HG02623 (cell line): ENCODE measurements at regions not wholly inside any gene's neighbourhood (a gene's known extent, or its start where the extent isn't known, plus 50 kb on each side); places are given as distances from the start of the nearest gene placed in this dataset.
"Not testable (repeated sequence)": the region's sequence is repeated elsewhere in the genome, so short reads cannot be mapped to it uniquely, and the experiment has no call there.

Experiments
- ATAC-seq: cut with Tn5 transposase; IDR thresholded peaks from one replicate; pipeline ENCODE4 v1.9.1; 2021; ENCODE audit warnings: moderate library complexity; ENCODE audit not compliant: unreplicated experiment

DNA sequence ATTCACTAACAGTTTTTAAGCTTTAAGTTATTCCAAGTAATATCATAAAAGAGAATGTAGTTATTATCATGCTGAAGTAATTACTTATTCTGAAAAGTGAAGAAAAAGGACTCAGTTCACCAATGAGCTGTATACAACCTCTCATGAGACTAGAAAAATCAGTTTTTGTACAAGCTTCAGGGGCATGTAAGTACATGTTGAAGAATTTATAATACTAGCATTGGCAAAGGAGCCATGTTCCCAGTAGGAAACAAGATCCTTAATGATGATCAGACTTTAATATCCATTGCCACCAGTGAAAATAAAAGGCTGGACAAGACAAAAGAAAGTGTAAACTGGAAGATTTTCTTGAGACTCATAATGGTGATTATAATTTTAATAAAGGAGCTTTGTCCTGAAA lies 532.8 kb downstream of the PLOD2 start:
- ATAC-seq = no peak

DNA sequence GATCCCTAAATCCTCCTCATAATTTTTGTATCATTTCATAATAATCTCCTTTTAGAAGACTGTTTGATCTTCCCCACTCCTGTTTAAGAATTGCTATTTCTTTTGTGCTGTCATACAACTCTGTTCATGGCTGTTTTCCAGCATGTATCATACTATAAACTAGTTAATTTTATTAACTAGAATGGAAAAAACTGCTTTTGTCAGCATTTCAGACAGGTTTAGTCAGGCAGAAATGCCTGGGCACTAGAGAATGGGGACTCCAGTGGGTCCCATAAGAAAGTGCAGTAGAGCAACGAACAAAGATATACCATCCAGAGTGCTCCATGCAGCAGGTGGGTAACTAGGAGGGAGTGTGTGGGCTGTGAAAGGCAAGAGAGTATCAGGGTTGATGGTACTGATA lies 523.9 kb downstream of the PLOD2 start:
- ATAC-seq = no peak

DNA sequence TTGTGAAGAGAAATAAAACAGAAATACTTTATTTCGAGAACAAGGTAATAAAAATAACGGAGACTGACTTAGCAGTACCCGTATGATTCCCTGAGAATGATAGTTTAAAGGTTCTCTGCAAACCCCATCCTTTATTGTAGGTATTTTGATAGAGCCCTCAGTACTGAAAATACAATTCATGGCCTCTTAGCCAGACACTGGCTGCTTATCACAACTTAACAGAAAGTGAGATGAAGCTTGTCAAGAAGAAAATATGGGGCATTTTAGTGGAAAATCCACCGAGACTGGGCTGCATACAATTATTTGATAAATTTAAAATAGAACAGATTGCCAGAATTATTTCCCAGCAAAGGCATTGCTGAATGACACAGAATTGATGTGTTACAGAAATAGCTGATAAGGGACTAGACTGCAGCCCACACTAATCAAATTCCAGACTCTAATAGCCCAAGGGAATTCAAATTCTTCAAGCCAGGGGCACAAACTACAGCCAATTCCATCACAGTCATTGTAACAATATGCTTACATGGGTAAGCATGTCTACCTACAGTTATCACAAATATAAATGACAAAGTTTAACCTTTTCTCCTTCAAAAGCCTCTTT lies 521.9 kb downstream of the PLOD2 start:
- no peak for ATAC-seq

DNA sequence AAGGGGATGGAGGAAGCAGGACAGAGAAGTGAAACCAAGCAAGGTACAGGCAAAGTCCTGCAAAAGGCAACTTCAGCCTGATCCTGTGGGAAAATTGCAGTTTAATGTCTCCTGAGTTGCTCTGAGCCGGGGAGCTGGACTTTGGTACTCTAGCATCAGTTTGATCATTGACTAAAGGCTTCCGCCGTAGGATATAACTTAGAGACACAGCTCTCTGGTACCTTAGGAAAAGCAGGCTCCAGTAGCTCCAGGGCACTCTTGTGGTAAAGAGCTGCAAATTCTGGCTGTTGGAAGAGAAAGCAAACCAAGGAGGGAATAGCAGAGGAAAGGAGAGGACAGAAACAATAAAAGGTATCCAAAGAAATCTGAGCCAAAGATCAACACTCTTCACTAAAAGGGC lies 521.1 kb downstream of the PLOD2 start:
- ATAC-seq = no peak

DNA sequence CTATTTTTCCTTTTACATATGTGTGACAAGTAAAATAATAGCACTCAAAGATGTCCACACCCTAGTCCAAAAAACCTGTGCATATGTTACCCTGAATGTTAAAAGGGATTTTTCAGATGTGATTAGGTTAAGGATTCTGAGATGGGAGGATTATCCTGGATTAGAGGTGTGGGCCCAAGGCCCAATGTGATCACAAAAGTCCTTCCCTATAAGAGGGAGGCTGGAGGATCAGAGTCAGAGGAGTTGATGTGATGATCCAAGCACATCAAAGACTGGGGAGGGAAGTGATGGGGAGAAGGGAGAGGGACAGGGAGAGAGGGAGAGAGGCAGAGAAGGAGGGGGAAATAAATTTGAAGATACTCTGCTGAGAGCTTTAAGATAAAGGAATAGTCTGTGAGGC lies 512.6 kb downstream of the PLOD2 start:
- no peak for ATAC-seq

DNA sequence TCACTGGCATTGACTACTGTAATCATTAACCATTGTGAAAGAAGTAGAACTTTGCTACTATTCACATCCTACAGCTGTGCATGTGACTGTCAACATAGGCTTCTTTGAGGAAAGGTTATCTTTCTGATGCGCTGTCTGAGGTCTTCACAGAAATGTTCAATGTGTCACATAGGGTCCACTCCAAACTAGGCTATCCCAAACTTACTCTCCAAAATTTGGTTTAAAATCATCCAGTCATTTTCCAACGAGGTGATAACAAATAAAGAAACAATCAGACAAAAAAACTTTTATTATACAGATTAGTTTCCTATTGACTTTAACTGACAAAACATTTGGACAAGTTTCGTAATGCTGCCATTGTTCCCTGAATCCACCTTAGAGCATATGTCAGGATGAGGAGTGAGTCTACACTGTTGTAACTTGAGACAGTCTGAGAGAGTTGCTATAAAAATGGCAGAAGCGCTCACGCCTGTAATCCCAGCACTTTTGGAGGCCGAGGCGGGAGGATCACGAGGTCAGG lies 511.6 kb downstream of the PLOD2 start:
- ATAC-seq = no peak

DNA sequence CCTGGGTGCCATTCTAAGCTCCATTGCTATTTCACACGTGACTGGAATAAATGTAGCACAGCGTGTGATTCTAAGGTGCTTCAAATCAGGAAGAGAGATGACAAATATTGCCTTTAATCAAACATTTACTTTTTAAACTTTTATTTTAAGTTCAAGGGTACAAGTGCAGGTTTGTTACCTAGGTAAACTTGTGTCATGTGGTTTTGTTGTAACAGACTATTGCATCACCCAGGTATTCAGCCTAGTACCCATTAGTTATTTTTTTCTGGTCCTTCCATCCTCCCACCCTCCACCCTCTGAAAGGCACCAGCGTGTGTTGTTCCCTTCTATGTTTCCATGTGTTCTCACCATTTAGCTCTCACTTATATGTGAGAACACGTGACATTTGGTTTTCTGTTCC lies 510.8 kb downstream of the PLOD2 start:
- ATAC-seq = no peak

DNA sequence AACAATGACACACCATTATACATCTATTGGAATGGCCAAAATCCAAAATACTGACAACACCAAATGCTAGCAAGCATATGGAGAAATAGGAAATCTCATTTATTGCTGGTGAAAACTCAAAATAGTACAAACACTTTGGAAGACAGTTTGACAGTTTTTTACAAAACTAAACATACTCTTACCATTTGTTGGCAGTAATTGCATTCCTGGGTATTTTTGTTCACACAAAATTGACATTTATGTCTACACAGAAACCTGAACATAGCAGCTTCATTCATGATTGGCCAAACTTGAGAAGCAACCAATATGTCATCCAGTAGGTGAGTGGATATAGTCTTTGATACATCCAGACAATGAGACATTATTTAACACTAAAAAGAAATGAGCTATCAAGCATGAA lies 489.9 kb downstream of the PLOD2 start:
- no peak for ATAC-seq

DNA sequence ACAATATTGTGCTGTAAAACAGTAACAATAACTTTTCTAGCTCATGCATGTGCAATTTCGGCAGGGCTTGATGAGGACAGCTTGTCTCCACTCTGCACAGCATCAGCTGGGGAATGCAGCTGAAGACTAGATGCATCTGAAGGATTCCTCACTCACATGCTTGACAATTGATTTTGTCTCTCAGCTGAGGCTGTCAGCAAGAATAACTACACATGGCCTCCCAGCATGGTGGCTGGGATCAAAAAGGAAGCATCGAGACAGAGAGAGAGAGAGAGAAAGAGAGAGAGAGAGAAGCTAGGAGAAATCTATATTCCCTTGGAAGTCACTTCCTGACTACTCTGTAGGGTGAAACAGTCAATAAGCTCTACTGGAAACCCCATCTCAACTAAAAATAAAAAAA lies 487.1 kb downstream of the PLOD2 start:
- ATAC-seq = no peak

DNA sequence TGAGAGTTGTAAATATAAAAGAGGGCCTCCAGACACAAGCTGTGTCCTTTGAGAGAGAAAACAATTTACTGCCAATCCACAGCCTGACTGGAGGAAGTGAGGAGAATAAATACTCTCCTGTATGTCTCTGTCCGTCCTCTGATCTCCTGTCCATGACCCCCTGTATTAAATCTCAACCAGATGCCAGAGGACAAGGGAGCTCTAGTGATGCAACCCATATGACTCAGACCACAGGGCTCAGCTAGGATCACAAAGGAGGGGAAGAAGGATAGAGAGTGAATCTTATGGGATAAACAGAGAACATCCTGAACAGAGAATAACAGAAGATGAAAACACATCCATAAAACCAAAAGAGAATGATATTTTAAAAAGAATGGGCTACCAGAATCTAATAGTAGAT lies 482.6 kb downstream of the PLOD2 start:
- no peak for ATAC-seq

DNA sequence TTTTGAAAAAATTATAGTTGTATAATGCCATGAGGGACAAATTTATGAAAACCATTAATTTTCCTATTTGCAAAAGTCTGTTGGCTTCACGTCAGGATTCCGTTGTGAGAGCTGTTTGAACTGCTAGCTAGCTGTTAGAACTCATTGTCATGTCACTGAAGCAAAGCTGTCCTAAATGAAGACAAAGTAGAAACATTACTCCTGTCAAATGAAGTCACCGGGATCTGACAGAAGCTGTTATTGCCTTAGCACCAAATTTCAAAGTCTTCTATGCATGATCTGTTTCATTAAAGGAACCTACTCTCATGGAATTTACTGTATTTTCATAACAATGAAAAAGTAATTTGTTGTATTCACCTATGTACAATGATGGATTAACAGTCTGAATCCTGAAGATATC lies 479.8 kb downstream of the PLOD2 start:
- no peak for ATAC-seq

DNA sequence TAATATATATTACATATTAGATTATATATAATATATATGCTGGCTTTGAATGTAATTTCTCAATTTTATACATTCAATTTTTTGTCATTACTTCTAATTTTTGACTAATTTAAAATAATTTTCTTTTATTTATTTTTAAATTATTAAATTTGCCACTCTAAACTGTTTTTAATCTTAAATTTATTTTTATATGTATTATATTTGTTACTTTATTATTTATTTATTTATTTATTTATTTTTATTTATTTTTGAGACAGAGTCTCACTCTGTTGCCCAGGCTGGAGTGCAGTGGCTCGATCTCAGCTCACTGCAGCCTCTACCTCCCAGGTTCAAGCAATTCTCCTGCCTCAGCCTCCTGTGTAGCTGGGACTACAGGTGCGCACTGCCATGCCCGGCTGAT lies 473.0 kb downstream of the PLOD2 start:
- not testable (repeated sequence) for ATAC-seq

DNA sequence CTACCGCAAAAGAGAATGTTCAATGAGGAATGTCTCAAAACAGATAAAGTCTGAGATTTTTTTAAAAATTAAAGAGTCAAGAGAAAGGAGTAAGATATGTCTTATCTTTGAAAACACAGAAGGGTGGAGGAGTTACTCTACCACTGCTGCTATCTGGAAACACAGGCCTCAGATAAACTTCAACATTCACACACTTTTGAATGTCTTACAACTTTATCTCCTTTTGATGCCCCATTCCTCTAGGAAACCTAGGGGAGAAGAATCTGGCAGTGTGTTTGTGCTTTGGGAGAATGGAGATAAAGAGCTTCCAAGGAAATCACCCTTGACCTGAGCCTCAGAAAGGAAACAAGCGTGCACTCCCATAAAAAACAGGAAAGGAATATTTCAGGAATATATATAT lies 468.2 kb downstream of the PLOD2 start:
- no peak for ATAC-seq

DNA sequence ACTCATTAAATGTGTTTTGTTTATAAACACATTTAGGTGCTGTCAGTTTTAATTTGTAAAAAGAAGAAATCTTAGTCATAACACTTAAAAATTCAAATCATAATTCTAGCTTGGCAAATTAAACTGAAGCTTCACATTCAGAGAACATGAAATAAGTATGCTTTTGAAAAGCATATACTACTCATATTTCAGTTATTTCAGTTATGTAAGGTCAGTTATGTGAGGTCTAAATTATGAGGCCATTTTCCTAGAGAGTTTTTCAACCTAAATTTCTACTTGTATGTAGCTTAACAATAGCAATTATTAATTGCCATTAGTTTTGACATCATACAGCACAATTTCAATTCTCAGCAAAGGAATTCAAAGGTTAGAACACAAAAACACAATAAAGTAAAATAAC lies 465.0 kb downstream of the PLOD2 start:
- ATAC-seq = no peak

DNA sequence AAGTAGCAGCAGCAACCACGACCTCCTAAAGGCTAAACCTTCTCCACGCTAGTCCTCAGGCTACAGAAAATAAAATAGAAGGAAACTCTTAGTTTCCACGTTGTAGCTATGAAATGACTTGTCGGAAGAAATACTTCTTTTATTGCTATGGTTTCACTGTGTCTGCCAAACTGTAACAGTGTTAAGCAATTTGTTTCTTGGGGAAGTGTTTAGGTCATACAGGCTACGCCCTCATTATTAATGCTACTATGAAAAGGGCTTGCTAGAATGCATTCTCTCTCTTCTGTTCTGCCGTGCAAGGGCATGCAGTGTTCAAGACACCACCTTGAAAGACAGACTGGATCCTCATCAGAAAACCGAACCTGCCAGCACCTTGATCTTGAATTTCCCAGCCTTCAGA lies 462.7 kb downstream of the PLOD2 start:
- ATAC-seq = no peak

DNA sequence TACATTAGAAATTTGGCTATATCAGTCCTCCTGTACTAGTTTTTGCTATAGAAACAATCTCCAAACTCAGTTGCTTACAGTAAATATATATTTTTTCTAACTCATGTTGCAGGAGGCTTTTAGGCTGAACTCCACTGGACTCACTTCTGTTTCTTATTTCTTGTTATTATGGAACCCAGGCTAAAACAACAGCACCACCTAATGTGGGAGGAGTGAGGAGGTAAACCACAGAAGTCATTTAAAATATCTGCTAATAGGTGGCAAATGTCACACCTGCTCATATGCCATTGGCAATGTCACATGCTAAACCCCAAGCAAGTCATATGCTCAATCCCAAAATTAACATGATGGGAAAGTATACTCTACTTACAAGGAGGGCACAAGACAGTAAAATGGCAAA lies 462.2 kb downstream of the PLOD2 start:
- ATAC-seq = no peak

DNA sequence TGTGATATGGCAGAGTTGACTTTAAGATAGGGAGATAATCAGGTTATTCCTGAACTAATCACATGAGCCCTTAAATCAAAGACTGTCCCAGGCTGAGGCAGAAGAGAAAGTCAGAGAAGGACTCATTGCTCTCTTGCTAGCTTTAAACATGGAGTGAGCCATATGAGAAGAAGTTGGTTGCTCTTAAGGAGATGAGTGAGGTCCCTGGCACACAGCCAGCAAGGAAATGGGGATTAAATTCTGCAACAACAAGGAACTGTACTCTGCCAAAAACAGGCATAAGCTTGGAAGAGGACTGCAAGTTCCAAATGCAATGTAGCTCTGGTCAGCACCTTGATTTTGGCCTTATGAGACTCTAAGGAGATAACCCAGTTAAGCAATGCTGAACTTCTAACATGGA lies 457.0 kb downstream of the PLOD2 start:
- no peak for ATAC-seq

DNA sequence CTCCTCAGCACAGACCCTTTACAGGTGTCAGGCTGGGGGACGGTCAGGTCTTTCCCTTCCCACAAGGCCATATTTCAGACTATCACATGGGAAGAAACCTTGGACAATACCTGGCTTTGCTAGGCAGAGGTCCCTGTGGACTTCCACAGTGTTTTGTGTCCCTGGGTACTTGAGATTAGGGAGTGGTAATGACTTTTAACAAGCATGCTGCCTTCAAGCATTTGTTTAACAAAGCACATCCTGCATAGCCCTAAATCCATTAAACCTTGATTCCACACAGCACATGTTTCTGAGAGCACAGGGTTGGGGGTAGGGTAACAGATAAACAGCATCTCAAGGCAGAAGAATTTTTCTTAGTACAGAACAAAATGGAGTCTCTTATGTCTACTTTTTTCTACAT lies 451.2 kb downstream of the PLOD2 start:
- not testable (repeated sequence) for ATAC-seq

DNA sequence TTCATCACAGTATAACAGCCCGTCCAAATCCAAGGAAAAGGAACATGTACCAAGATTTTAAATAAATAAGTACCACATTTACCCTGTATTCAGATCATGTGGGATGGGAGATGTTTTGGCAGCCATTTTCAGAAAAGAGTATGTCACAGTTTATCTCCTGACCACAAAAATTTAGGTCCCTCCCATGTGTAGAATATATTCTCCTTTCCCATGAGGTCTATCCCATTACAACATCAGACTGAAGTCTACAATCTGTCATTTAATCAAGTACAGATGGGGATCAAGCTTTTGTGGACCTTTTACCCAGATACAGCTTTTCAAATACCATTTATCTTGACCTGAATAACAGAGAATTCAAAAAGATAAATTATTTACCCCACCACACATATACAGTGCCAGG lies 444.5 kb downstream of the PLOD2 start:
- ATAC-seq = no peak

DNA sequence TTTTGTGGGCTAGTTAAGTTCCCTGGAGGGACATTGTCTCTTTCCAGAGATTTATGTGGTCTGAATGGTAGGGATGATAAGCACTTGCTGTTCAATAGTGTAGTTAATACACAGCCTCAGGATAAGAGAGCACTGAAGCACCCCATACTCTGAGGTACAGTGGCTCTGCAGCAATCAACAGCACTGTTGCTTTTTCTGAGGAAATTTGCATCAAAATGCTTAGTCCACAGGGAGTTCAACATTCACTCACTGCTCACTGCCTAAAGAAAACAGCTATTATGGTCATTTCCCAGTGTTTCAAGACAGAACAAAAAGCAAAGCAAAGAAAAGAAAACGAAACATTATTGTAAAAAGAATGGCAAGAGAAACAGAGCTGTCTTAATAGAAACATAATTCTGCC lies 441.9 kb downstream of the PLOD2 start:
- no peak for ATAC-seq

DNA sequence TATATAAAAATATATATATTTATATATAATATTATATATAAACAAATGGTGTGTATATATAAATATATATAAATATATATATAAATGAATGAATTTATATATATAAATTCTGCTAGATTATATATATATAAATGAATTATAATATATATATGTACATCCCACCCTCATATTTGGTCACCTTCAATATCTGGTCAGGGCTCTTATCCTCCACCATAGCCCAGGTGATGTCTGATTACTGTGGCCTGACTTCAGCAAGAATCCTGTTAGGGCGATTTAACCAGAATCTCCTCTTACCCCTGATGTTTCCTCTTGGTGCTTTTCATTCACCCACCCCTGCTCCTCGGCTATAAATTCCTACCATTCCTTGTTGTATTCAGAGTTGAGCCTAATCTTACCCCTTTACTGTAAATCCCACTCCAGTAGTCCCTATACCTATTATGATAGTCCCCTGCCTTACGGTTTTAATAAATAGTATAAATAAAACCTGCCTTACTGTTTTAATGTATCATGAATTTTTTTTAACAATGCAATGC lies 439.6 kb downstream of the PLOD2 start:
- ATAC-seq = no peak

DNA sequence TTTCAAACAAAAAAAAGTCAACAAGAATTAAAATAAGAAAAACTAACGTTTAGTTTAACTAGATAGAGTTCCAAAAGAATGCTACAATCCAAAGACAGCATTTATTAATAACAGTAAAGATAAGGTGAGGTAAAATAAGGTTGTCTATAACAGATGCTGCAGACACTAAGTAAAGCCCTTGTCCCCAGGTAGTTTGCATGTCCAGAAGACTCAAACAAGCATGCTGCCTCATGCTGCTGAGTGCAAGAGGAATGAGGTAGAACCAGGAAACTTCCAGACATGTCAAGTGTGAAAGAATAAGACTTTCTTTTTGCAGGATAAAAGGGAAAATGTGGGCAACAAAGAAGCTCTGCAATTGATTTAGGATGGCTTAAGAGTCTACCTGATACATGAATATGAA lies 439.2 kb downstream of the PLOD2 start:
- no peak for ATAC-seq

DNA sequence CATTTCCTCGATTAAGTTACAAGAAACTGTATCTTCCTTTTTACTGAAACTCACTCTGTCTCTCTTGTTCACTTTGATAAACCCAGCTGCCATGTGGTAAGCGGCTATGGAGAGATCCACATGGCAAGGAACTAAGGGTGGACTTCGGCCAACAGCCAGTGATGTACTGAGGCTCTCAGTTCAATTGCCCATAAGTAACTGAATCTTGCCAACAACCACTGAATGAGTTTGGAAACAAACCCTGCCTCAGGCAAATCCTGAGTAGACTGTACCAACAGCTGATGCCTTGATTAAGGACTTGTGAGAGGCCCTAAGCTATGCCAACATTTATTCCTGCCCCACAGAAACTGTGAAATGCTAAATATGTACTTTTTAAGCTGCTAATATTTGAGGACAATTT lies 433.5 kb downstream of the PLOD2 start:
- no peak for ATAC-seq
